HG02981 (cell line): ENCODE measurements at regions not wholly inside any gene's neighbourhood (a gene's known extent, or its start where the extent isn't known, plus 50 kb on each side); places are given as distances from the start of the nearest gene placed in this dataset.

Source experiments
- ATAC-seq: cut with Tn5 transposase; IDR thresholded peaks from one replicate; pipeline ENCODE4 v1.9.1; 2021; ENCODE audit warnings: mild to moderate bottlenecking, moderate library complexity; ENCODE audit not compliant: unreplicated experiment

DNA sequence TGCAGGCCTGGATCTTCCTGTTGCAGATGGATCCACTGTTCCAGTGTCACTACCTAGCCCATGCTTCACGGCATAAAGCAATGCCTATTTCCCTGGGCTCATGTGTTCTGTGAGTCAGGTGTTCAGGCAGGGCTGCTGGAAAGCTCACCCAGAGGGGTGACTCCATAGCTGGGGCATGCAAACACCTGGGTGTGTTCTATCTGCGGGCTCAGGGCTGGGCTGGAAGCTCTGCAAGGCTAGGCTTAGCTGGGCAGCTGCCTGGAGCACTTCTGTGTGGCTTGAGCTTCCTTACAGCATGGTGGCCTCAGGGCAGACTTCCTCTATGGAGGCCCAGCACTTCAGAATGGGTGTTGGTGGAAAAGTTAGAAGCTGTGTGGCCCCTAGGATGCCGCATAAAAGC is 139.9 kb downstream of the GADD45G start:
- ATAC-seq = no peak

DNA sequence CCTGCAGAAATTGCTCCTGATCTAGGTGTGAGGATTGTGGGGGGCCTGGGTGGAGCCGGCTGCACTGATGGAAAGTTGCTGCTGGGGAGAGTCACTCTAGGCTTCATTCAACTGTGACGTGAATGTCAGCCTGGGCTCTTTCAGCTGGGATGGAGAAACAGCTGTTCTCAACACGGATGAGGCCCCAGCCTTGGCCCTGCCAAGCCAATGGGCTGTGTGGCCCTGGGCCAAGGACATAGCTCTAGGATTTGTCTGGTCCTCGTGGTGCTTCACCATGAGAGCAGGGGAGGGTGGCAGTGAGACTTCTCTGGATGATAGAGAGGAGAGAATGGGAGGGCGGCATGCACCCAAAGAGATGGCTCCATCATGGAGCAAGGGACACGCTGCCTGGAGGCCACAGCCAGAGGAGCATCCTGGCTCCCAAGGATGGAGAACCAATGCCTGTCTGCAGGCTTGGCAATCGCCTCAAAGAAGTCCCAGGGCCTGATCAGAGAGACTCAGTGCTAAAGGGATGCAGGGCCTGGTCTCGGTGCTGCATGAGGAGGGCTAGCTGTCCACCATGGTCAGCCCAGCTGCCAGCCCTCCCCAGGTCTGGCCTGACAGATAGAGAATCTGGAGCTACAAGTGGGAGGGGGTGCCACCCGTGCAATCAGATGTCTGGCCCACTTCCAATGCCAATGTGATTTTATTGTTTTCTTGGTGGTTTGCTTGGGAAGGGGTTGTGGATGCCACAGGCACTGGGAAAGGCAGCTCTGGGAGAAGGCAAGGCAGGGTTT is 141.0 kb downstream of the GADD45G start:
- no peak for ATAC-seq

DNA sequence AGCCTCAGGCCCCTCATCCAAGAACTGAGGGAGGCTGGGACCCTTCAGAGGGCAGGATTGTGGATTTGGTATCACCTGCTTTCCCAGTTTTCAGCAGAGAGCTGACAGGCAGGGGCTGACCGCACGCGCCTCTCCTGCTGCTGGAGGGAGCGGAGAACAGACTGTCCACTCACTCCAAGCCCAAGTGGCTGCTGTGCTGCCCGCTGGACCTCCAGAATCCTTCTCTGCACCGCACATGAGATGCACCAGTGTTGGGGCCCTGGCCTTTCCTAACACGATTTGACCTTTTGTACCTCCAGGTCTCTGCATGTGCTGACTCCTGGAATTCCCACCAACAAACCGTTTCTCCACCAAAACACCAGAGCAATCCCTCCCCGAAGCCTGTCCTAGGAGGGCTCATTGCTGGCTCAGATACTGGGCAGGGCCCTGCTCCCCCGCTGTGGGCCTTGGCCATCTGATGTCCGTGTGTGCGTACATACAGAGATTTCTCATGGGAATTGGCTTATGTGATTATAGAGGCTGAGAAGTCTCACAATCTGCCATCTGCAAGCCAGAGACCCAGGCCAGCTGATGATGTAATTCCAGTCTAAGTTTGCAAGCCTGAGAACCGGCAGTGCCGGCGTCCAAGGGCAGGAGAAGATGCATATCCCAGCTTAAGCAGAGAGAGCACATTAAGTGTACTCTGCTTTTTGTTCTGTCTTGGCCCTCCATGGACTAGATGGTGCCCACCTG is 141.7 kb downstream of the GADD45G start:
- ATAC-seq = no peak

DNA sequence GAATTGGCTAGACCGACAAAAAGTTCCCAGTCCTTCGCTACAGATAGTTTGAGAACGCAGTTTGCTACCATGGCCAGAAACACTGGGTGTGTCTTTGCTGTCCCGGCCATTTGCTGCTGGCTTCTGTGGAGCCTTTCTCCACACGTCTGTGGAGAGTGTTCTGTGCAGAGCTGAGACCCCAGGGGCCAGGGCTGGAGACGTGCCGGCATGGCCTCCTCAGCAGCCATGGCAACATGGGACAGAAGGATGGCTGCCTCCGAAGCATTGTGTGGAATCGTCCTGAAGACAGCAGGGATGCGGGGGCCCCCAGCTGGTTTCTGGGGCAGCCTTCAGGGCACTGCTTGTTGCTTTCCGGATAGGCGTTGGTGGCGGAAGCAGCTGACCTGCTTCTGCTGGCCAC is 142.8 kb downstream of the GADD45G start:
- ATAC-seq = no peak

DNA sequence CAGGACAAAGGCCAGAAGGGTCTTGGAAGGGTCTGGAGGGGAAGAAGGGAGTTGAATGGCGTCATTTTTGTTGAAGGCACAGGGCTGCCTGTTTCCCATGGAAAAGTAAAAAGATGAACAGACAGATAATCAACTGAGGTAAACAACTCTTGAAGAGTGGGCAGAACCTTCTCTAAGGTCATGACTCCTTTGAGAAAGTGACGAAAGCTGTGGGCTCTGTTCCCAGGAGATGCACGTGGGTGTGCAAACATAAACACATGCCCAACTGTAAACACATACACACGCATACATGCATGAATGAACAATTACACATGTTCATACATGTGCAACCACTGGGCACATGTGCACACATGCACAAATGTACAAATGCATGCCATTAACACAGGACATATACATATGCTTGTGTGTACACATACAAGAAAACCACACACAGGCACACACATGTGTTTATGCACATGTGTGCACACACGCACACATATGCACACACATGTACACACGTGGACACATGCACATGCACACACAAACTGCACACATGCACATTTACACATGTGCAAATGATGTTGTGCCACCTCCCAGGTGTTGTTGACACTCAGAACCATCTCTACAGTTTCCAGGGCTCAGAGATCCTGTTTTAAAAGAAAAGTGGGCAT is 143.3 kb downstream of the GADD45G start:
- ATAC-seq = no peak

DNA sequence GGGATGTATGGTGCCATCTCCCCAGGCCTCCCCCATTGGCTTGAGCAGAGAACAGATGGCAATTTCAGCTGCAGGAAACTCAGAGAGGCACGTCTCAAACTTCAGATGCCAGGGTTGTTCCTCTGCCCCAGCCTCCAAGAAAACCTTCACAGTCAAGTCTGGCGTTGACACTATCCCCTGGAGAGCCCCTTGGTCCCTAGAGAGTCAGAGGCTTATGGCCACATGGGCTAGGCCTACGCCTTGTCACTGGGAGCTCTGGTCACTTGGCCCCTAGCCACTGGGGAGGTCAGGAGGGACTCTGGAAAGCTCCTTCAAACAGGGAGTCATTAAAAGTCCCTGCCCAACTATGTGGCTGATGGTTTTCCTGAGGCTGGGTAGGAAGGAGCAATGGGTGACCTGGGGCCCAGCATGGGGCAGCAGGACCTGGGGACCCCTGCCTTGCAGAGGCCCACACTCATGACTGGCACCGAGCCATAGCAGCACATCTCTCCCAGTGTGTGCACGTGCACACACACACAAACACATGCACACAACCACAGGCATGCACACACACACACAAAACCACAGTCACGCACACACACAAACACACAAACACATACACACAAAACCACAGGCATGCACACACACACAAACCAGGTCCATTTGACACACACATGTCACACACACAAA is 144.2 kb downstream of the GADD45G start:
- no peak for ATAC-seq

DNA sequence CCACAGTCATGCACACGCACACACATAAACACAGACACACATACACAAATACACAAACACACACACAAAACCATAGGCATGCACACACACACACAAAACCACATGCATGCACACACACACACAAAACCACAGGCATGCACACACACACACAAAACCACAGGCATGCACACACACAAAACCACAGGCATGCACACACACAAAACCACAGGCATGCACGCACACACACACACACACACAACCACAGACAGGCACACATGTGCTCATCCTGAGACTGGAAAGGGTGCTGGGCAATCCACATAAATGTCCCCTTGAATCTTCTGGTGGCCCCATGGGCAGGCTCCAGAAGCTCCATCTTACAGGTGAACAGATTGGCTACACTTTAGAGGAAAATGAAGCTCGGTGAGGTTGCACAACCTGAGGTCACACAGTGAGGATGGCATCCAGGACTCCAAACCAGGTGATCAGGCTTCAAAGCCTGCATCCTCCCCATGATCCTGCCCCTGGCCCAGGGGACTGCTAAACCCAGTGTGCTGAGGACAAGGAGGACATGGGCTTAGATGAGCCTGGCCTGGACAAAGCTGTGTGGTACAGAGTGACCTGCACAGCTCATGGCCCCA is 144.8 kb downstream of the GADD45G start:
- ATAC-seq = no peak

DNA sequence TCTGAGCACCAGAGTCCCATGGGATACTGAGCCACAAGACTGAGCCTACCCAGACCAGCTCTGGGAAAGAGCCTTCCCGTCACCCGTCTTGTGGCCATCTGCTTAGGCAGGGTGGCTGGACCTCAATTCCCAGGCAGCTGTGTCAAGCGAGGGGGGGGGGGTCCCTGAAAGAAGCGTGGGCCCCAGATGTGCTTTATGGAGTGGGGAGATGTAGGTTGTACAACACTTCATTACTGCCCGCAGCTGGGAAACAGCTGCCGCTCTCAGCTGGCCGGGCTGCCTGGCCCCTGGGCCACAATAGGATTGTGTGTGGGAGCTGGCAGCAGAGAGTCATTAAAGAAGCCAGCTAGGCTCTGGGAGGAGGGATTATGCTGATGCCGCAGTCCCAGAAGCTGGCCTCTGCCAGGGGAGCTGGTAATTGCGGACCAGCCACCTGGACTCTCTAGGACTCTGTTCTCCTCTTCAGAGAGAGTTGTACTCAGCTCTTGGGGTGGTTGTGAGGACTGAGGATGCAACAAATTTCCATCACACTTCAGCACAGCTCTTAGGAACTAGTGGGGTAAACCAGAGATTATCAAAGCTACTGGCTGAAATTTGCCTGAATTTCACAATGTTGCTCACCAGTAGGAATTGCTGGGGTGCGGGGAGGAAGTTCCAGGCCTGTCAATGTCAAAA is 145.4 kb downstream of the GADD45G start:
- no peak for ATAC-seq

DNA sequence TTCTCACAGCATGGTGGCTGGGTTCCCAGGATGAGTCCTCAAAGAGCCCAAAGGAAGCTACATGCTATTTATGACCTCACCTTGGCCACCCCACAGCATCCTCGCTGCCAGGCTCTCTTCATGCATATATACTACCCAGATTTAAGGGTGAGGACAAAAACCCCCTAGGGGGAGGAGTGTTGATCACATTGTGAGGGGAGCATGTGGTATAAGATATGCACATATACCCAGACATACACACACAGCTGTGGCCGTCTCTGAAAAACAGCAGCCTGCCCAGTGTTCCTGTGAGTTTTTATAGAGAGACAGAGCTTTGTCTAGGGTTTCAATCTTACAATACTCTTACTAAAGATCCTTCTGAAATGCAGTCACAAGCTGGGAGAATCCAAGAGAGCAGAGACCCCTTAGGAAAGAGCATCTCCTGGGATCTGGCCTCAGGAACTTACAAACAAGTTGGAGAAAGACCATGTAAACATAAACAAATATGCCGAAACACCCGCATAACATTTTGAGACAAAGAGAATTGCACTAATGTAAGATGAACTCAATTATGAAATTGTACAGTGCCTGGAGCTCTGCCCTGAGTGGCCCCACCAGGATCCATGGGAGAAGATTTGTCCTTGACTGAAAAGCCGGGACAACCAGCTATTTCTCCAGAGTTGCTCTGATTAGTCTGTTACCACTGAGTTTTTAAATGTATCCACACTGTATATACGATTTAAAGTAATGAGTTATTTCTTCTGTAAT is 146.4 kb downstream of the GADD45G start:
- ATAC-seq = no peak

DNA sequence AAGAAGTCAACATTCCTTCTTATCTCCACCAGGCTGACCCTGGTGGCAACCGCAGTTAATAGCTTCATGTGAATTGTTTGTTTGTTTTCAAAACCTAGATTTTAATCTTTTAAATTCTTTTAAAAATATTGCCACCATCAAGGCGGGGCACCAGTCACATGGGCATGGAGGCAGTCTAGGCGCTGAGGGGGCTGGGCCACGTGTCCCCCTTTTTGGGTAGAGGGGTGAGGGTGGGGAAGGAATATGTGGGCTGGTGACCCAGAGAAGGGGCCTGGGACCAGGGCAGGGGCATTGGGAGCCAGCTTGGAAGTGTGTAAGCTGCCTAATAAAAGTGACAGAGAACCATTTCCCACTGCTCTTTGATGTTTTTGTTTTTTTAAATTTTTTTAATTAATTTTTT is 147.3 kb downstream of the GADD45G start:
- no peak for ATAC-seq

DNA sequence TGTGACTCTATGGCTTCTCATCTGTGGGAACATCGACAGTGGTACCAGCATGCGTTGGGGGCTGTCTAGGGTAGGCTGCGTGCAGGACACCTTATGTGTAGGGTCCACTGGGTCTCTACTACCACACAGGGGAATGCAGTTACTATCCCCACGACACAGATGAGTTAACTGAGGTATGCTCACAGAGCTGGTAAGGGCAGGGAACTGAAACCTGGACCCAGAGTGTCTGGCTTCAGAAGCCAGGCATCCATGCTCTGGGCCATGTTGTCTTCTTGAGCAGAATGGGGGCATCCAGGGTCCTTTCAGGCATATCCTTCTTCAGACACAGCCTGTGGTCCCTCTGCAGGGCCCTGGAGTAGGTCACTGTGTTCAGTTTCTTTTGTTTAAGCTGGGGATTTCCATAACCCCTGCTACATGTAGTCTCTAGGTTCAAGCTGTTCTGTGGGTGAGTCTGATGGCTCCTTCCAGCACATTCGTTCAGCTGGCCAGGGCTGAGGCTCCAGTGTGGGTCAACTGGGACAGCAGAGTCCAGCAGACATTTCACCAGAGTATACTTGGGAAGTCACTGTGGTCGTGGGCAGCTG is 148.8 kb downstream of the GADD45G start:
- no peak for ATAC-seq

DNA sequence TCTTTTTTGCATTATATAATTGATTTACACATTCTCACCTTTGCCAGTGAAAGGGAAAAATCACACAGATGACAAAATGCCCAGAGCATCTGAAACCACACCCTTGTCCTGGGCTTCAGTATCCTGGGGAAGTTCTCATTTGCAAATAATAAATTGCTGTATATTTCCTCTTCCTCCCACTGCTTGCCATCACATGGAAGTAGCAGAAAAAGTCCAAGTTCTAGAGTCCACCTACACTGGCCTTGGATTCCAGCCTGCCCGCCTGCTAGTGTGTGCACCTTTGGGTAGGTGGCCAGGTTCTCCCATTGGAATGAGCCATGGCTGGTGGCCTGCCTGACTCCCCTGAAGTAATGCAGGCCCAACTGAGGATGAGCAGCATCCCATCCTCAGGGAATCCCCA is 149.4 kb downstream of the GADD45G start:
- ATAC-seq = no peak

DNA sequence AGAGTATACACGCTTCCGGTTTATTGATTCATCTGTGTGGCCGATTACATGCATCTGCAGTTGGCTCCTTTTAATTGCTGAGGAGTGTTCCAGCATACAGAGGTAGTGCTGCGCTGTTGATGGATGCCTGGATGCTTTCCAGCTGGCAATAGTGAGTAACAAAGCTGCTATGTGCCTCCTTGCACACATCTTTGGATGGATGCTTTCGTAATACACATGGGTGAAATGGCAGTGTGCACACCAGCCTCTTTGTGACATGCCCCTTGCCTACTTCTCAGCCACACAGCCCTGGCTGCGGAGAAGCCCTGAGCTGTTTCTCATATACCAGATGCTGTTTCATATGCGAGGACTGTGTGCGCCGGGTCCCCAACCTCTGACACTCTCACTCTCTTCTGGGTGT is 151.0 kb downstream of the GADD45G start:
- no peak for ATAC-seq

DNA sequence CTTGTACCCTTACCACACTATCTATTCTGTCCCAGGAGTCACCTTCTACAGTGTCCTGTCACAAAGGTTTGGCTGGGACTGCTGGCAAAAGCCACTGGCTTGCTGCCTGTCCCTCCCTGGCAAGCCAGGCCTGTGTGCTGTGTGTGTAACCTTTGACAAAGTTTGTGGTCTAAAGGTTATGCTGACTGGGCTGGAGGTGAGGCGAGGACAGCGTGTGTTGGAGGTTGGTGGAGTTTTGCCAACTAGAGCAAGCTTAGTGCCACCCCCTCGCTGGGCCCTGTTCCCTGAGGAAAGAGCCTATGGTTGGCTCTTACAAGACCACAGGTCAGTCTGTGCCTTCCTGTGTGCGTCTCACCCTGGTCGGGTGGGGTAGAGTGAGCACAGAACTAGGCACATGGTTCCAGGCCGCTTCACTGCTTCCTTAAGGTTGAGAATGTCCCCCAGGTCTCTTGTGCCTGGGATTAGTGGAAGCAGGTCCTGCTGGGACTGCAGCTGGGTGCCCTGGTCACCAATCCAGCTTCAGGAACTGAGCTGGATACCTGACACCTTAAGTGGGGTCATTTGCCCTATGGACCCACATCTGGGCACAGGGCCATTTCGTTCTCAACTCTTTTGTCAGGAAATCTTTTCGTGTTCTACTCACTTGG is 152.2 kb downstream of the GADD45G start:
- no peak for ATAC-seq

DNA sequence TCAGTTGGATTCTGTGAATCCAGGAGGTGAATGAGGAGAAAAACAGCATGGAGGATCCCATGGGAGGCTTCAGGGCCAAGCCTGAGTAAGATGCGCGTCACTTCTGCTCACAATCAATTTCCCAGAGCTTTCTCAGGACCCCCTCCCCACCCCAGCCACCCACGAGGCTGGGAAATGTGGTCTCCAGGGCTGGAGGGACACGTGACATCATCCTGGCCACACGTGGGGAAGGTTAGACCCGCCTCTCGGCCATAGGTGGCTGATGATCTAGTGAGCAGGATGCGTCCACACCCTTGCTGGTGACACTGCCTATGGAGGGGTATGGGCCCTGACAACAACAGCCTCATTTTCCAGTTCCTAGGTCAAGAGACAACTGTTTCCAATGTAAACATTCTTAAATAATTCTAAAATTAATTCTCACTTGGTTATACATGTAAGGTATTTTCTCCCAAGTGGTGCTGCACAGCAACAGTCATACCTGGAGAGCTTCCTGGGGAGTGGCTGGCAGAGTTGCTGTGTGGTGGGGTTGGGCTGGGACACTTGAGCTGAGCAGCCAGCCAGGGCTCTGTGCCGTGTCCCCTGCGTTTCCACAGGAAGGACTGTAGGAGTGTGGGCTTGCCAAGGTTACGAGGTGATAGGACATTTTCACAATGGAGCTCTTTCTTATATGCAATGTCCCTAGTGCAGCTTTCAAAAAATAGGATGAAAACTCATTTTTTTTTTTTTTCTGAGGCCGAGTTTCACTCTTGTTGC is 153.1 kb downstream of the GADD45G start:
- ATAC-seq = no peak

DNA sequence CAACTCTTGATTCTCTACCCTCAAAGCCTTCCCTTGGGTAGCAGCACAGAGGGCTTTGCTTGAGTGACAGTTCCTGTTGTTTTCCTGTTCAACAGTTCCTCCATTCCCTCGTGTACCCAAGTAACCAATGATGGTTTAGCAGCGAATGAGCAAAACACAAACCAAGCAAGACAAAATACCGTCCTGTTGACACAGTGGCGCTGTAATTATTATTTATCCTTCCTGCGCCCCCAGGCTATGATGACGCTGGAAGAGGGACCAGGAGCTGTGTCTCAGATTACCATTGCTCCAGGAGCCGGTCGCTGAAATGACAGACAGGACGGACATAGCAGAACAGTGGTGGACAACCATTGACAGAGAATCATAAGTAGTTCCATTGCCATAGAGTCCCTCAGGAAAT is 154.8 kb downstream of the GADD45G start:
- ATAC-seq = no peak

DNA sequence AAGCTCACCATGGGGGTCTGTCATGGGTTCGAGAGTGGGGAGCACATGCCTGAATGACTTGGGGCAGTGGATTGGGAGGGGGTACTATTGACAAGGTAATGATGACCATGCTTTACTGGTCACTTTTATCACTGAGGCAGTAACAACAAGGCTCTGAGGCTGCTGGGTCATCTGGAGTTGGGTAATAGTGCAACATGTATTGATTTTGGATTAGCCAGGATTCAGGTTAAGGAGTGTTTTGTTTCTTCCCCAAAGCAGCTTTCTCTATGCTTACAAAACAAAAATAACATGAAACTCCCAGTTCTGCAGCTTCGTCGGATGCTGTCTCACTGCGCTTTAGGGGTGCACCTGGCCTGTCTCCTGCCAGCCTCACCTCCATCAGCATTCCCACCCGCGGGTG is 155.3 kb downstream of the GADD45G start:
- no peak for ATAC-seq

DNA sequence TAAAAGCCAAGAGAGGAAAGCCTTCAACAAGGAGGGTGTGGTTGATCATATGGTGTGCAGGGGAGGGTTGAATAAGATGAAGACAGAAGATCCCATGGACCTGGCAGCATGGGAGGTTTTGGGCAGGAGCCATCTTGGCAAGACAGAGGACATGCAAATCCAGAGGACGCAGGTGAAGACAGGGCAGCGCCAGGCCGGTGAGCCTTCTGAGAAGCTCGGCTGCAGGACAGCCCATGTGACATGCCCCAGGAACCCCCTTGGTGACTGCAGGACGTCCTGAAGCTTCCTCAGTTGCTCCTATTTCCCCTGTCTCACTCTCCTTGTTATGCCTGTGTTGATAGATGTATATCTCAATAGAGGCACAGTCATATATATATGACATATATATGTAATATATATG is 159.4 kb downstream of the GADD45G start:
- no peak for ATAC-seq
